Astrocyte (in vitro differentiated cells and primary cell): ENCODE measurements at regions not wholly inside any gene's neighbourhood (a gene's known extent, or its start where the extent isn't known, plus 50 kb on each side); places are given as distances from the start of the nearest gene placed in this dataset.

Experiments
- DNase-seq: peaks from one replicate; pipeline ENCODE4 v3.0.0-alpha.2; 2010; ENCODE audit warnings: low read depth
- FAIRE-seq: peaks from 2 replicates; lab custom pipeline; 2011; peaks lifted over from hg19 to GRCh38; lab: Jason Lieb, UNC
- H2AFZ ChIP-seq: 2 replicates; pipeline ENCODE4 v1.6.0; 2012; ENCODE audit warnings: low read depth, low read length, inconsistent platforms
- H3K27ac ChIP-seq: 2 replicates; pipeline ENCODE4 v1.5.1; 2011; ENCODE audit warnings: low read depth, low read length, inconsistent platforms
- H3K27me3 ChIP-seq: 2 replicates; pipeline ENCODE4 v1.6.0; 2011; ENCODE audit warnings: low read length, inconsistent platforms; ENCODE audit not compliant: insufficient read depth
- H3K36me3 ChIP-seq: 2 replicates; pipeline ENCODE4 v1.5.1; 2011; ENCODE audit warnings: low read length, inconsistent platforms; ENCODE audit not compliant: insufficient read depth
- H3K4me1 ChIP-seq: 2 replicates; pipeline ENCODE4 v1.5.1; 2011; ENCODE audit warnings: low read length, inconsistent platforms; ENCODE audit not compliant: insufficient read depth
- H3K4me2 ChIP-seq: 2 replicates; pipeline ENCODE4 v1.6.0; 2012; ENCODE audit warnings: low read length, inconsistent platforms
- H3K4me3 ChIP-seq: 2 replicates; pipeline ENCODE4 v1.5.1; 2011; ENCODE audit warnings: low read depth, mild to moderate bottlenecking, low read length, inconsistent platforms; ENCODE audit not compliant: insufficient read depth
- H3K79me2 ChIP-seq: 2 replicates; pipeline ENCODE4 v1.6.0; 2012; ENCODE audit warnings: mild to moderate bottlenecking, low read length, inconsistent platforms; ENCODE audit not compliant: insufficient read depth
- H3K9ac ChIP-seq: 2 replicates; pipeline ENCODE4 v1.6.0; 2012; ENCODE audit warnings: mild to moderate bottlenecking, low read length, inconsistent platforms
- H3K9me3 ChIP-seq: 2 replicates; pipeline ENCODE4 v1.5.1; 2012; ENCODE audit warnings: low read depth, mild to moderate bottlenecking, low read length, inconsistent platforms; ENCODE audit not compliant: insufficient read depth
- H4K20me1 ChIP-seq: 2 replicates; pipeline ENCODE4 v1.6.0; 2012; ENCODE audit warnings: low read length, inconsistent platforms; ENCODE audit not compliant: insufficient read depth
- H3K27ac Mint-ChIP-seq: one replicate; pipeline ENCODE4 v1.8.0; 2021; ENCODE audit warnings: mild to moderate bottlenecking, mixed read lengths; ENCODE audit not compliant: unreplicated experiment
- H3K27me3 Mint-ChIP-seq: one replicate; pipeline ENCODE4 v1.8.0; 2021; ENCODE audit warnings: low read depth, mixed read lengths; ENCODE audit not compliant: unreplicated experiment
- H3K36me3 Mint-ChIP-seq: one replicate; pipeline ENCODE4 v1.8.0; 2021; ENCODE audit warnings: low read depth, mixed read lengths; ENCODE audit not compliant: unreplicated experiment
- H3K4me1 Mint-ChIP-seq: one replicate; pipeline ENCODE4 v1.8.0; 2021; ENCODE audit warnings: low read depth, mixed read lengths; ENCODE audit not compliant: unreplicated experiment
- H3K4me3 Mint-ChIP-seq: one replicate; pipeline ENCODE4 v1.8.0; 2021; ENCODE audit warnings: mild to moderate bottlenecking, moderate library complexity, mixed read lengths; ENCODE audit not compliant: unreplicated experiment
- H3K9me3 Mint-ChIP-seq: one replicate; pipeline ENCODE4 v1.8.0; 2021; ENCODE audit warnings: mild to moderate bottlenecking, mixed read lengths; ENCODE audit not compliant: unreplicated experiment
- EZH2 ChIP-seq: IDR thresholded peaks from 2 replicates; pipeline ENCODE4 v1.6.1; 2012; ENCODE audit warnings: mild to moderate bottlenecking, low read length, inconsistent platforms; ENCODE audit not compliant: insufficient read depth
- TF ChIP-seq, protein P1 (sequence below): IDR thresholded peaks from 2 replicates; pipeline ENCODE4 v1.5.1; 2011; ENCODE audit warnings: low read depth, mild to moderate bottlenecking, inconsistent platforms, low read length, moderate library complexity; ENCODE audit not compliant: insufficient read depth

DNA sequence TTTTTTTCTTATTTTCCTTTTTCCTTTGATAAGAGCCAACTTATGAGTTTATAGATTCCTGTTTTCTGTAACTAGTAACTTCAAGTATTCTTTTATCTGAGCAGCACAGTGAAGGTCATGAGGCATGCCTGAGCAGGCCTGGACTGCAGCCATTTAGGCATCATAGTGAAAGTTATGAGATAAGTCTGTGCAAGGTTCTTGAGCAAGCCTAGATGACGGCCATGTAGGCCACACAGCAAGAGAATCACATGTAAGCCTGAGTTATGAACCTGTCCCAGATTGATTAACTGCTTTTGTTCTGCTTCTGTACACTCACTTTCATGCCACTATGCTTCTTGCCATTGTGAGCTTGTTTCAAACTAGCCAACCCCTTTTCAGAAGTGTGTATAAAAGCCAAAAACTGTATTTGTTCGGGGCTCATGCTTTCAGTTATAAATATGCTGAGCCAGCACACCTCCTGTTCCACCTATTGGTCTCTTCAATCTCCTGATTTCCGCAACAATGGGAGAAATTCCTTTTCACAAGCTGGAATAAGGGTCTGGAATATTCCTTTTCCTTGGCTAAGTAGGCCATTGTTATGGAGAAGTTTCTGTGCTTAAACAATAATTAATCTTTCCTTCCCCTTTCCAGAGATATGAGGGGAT lies 745.7 kb downstream of the FAM181B start:
- Mint-ChIP-seq H3K4me1 (no peaks in the 10 kb centered on the region), H3K27me3 (no peaks in the 10 kb centered on the region), H3K36me3 (no peaks in the 10 kb centered on the region), H3K4me3 (no peak overlapping the region), H3K27ac (no peak overlapping the region), H3K9me3 (peaks cover 7% of the 10 kb centered on the region)
- Histone ChIP-seq H3K9me3 (peaks cover 7% of the 10 kb centered on the region), H3K27me3 (no peaks in the 10 kb centered on the region), H3K79me2 (no peaks in the 10 kb centered on the region), H3K4me2 (no peak overlapping the region), H3K4me3 (no peak overlapping the region), H4K20me1 (no peaks in the 10 kb centered on the region), H3K36me3 (no peaks in the 10 kb centered on the region), H3K4me1 (no peaks in the 10 kb centered on the region), H3K9ac (no peak overlapping the region), H3K27ac (no peak overlapping the region), H2AFZ (no peak overlapping the region)
- no peak for TF ChIP-seq EZH2
- TF ChIP-seq, protein P1, sequence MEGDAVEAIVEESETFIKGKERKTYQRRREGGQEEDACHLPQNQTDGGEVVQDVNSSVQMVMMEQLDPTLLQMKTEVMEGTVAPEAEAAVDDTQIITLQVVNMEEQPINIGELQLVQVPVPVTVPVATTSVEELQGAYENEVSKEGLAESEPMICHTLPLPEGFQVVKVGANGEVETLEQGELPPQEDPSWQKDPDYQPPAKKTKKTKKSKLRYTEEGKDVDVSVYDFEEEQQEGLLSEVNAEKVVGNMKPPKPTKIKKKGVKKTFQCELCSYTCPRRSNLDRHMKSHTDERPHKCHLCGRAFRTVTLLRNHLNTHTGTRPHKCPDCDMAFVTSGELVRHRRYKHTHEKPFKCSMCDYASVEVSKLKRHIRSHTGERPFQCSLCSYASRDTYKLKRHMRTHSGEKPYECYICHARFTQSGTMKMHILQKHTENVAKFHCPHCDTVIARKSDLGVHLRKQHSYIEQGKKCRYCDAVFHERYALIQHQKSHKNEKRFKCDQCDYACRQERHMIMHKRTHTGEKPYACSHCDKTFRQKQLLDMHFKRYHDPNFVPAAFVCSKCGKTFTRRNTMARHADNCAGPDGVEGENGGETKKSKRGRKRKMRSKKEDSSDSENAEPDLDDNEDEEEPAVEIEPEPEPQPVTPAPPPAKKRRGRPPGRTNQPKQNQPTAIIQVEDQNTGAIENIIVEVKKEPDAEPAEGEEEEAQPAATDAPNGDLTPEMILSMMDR: no peak
- FAIRE-seq (no peak), DNase-seq (peak; percentile 29)

DNA sequence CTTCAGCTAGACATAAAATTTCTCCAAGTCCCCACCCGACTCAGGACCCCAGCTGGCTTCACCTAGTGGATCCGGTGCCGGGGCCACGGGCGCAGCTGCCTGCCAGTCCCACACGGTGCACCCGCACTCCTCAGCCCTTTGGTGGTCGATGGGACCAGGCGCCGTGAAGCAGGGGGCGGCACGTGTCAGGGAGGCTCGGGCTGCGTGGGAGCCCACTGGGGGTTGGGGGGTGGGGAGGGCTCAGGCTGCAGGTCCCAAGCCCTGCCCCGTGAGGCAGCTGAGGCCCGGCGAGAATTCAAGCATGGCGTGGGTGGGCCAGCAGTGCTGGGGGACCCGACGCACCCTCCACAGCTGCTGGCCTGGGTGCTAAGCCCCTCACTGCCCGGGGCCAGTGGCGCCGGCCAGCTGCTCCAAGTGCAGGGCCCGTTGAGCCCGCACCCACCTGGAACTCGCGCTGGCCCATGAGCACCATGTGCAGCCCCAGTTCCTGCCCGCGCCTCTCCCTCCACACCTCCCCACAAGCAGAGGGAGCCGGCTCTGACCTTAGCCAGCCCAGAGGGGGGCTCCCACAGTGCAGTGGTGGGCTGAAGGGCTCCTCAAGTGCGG lies 747.0 kb downstream of the FAM181B start:
- Histone ChIP-seq H3K79me2 (no peaks in the 10 kb centered on the region), H3K9me3 (peaks cover 7% of the 10 kb centered on the region), H4K20me1 (no peaks in the 10 kb centered on the region), H3K27me3 (no peaks in the 10 kb centered on the region), H2AFZ (no peak overlapping the region), H3K4me1 (no peaks in the 10 kb centered on the region), H3K36me3 (no peaks in the 10 kb centered on the region), H3K4me3 (no peak overlapping the region), H3K9ac (no peak overlapping the region), H3K27ac (no peak overlapping the region), H3K4me2 (no peak overlapping the region)
- H3K27ac Mint-ChIP-seq: no peak overlapping the region
- TF ChIP-seq, protein P1: no peak
- no peak for TF ChIP-seq EZH2
- FAIRE-seq (no peak), DNase-seq (no peak)
- H3K36me3 Mint-ChIP-seq: no peaks in the 10 kb centered on the region
- no peaks in the 10 kb centered on the region for H3K4me1 Mint-ChIP-seq
- H3K9me3 Mint-ChIP-seq: peaks cover 7% of the 10 kb centered on the region
- H3K27me3 Mint-ChIP-seq: no peaks in the 10 kb centered on the region
- H3K4me3 Mint-ChIP-seq: no peak overlapping the region

DNA sequence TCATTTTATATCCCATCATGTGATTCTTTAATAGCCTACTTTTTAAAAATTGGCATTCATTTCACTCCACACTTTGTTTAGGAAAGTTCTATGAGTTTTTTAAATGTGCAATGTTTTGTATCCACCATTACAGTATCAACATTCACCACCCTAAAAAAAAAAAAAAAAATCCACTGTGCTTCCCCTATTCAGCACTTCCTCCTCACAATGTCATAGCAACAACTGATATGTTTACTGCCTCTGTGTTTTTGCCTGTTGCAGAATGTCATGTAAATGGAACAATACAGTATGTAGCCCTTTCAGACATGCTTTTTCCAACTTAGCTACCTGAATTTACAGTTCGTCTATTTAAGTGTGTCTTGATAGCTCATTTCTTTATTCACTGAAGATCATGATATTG lies 754.2 kb downstream of the FAM181B start:
- no peaks in the 10 kb centered on the region for H3K27me3 Mint-ChIP-seq
- Histone ChIP-seq H3K27me3 (no peaks in the 10 kb centered on the region), H4K20me1 (no peaks in the 10 kb centered on the region), H3K9ac (no peak overlapping the region), H3K9me3 (no peaks in the 10 kb centered on the region), H3K4me2 (no peak overlapping the region), H2AFZ (no peak overlapping the region), H3K79me2 (no peaks in the 10 kb centered on the region), H3K36me3 (no peaks in the 10 kb centered on the region), H3K27ac (no peak overlapping the region), H3K4me1 (no peaks in the 10 kb centered on the region), H3K4me3 (no peak overlapping the region)
- DNase-seq: no peak
- TF ChIP-seq, protein P1: no peak
- TF ChIP-seq EZH2: no peak
- no peaks in the 10 kb centered on the region for H3K4me1 Mint-ChIP-seq
- H3K9me3 Mint-ChIP-seq: no peaks in the 10 kb centered on the region
- H3K4me3 Mint-ChIP-seq: no peak overlapping the region
- no peak overlapping the region for H3K27ac Mint-ChIP-seq
- FAIRE-seq: no peak
- H3K36me3 Mint-ChIP-seq: no peaks in the 10 kb centered on the region
